Loucy (cell line): ENCODE measurements at regions not wholly inside any gene's neighbourhood (a gene's known extent, or its start where the extent isn't known, plus 50 kb on each side); places are given as distances from the start of the nearest gene placed in this dataset.

Experiments used
- CTCF ChIP-seq: fragments of 200-600 bp; sonication (generic); conservative IDR thresholded peaks from 2 replicates; pipeline ENCODE4 v1.5.1; 2014; ENCODE audit warnings: mild to moderate bottlenecking, antibody characterized with exemption, low read length
- EZH2phosphoT487 ChIP-seq: fragments of 200-600 bp; IDR thresholded peaks from 2 replicates; pipeline ENCODE4 v1.6.1; 2018; ENCODE audit warnings: antibody characterized with exemption, mild to moderate bottlenecking, moderate library complexity, borderline replicate concordance

DNA sequence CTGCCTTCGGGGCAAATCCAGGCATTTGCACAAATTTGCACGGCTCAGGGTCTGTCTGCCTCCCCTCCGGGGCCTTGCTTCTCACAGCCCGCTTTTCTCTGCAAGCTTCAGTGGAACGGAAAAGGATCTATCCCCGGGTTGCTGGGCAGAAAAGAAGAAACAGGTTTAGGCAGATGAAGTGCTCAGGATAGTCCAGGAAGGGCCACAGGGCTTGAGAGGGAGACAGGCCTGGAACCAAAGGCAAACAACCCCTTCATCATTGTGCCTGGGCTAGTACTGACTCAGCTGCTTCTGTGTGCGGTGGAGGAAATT lies 347.8 kb upstream of the TNP1 start:
- TF ChIP-seq CTCF = no peak
- no peak for TF ChIP-seq EZH2phosphoT487
